ENCODE measurements at regions not wholly inside any gene's neighbourhood (a gene's known extent, or its start where the extent isn't known, plus 50 kb on each side); places are given as distances from the start of the nearest gene placed in this dataset.

GRCh38 chr2:380221-380620, 92.3 kb upstream of the ALKAL2 start:
- Histone ChIP-seq H3K9me2 (ENCODE audit: insufficient read depth) (no peaks in the 10 kb centered on the region), H3K36me3 (ENCODE audit: control insufficient read depth in 1 of 2, insufficient read depth in 2 of 2, low read length in 2 of 2) (no peaks in the 10 kb centered on the region), H3K27ac (ENCODE audit: low read depth, low read length) (no peak overlapping the region), H3K9ac (ENCODE audit: low read length) (no peak overlapping the region), H3K79me2 (ENCODE audit: insufficient read depth, low read length) (no peaks in the 10 kb centered on the region), H3K4me3 (replicated peaks in 1 of 2; ENCODE audit: low read depth in 1 of 2, low read length in 2 of 2) (no peak overlapping the region), H3K9me3 (ENCODE audit: control insufficient read depth in 1 of 2, insufficient read depth in 1 of 2, low read depth in 1 of 2, low read length in 2 of 2) (no peaks in the 10 kb centered on the region), H3K4me2 (ENCODE audit: low read length) (no peak overlapping the region), H4K20me1 (ENCODE audit: insufficient read depth) (no peaks in the 10 kb centered on the region), H2AFZ (ENCODE audit: low read depth, low read length, poor library complexity, severe bottlenecking) (no peak overlapping the region), H3K27me3 (ENCODE audit: insufficient read depth, low read length) (0 out of 2 replicates have a peak, but pooled peaks cover 7% of the 10 kb centered on the region), H3K4me1 (ENCODE audit: control insufficient read depth in 1 of 2, insufficient read depth in 2 of 2, low read length in 2 of 2) (peaks cover 5 to 9% of the 10 kb centered on the region in 2 experiments; a peak in 3 of 4 replicates)
- ChIA-PET POLR2A (no interaction called here), RAD21 (ENCODE audit: low non-redundant PET in 1 of 2, low total read pairs in 2 of 2, uncharacterized antibody in 2 of 2, unreplicated experiment in 2 of 2) (no interaction called here), CTCF (no interaction called here)
- ATAC-seq (no peak), DNase-seq (ENCODE audit: low read depth, low spot score) (no peak)
- no peak for TF ChIP-seq REST (IDR thresholded peaks at IDR 0.05; ENCODE audit: low read depth)
- TF ChIP-seq EZH2 (IDR thresholded peaks at IDR 0.05): no peak
- no peak for TF ChIP-seq ZBTB33 (IDR thresholded peaks at IDR 0.05; ENCODE audit: extremely low read depth, insufficient replicate concordance, low read length)
- TF ChIP-seq JUND (IDR thresholded peaks at IDR 0.05): no peak
- no peak for TF ChIP-seq ATF3 (IDR thresholded peaks at IDR 0.05)
- TF ChIP-seq TCF7L2 (IDR thresholded peaks at IDR 0.05; ENCODE audit: borderline replicate concordance, extremely low read depth, insufficient read depth, insufficient read length): no peak
- TF ChIP-seq CTCF (IDR thresholded peaks at IDR 0.05 in 2 of 3, conservative IDR thresholded peaks at IDR 0.05 in 1 of 3; ENCODE audit: borderline replicate concordance in 1 of 3, insufficient read depth in 1 of 3, low read depth in 2 of 3, low read length in 2 of 3): no peak
- TF ChIP-seq EZH2phosphoT487 (IDR thresholded peaks at IDR 0.05; ENCODE audit: borderline replicate concordance): no peak
- no peak for TF ChIP-seq CEBPB (IDR thresholded peaks at IDR 0.05; ENCODE audit: low read depth)
- no peak for TF ChIP-seq SIN3A (IDR thresholded peaks at IDR 0.05; ENCODE audit: low read depth)
- TF ChIP-seq POLR2AphosphoS5 (IDR thresholded peaks at IDR 0.05; ENCODE audit: low read depth, low read length): no peak
- TF ChIP-seq CBX3 (IDR thresholded peaks at IDR 0.05; ENCODE audit: low read depth): no peak
- TF ChIP-seq POLR2A (IDR thresholded peaks at IDR 0.05; ENCODE audit: borderline replicate concordance, extremely low read depth, insufficient read depth, insufficient read length): no peak
- intact Hi-C loops (cut with micrococcal nuclease): no loop called here
- no TSS peak for BruUV-seq (replicated peaks)

Data from HCT116 (cell line).